ENCODE measurements at regions not wholly inside any gene's neighbourhood (a gene's known extent, or its start where the extent isn't known, plus 50 kb on each side); places are given as distances from the start of the nearest gene placed in this dataset.

GRCh38 chr2:16561676-16562075, 104.0 kb downstream of the CYRIA start:
- no peak for TF ChIP-seq EZH2 (IDR thresholded peaks at IDR 0.05; ENCODE audit: borderline replicate concordance, low read length)
- TF ChIP-seq, protein P1, sequence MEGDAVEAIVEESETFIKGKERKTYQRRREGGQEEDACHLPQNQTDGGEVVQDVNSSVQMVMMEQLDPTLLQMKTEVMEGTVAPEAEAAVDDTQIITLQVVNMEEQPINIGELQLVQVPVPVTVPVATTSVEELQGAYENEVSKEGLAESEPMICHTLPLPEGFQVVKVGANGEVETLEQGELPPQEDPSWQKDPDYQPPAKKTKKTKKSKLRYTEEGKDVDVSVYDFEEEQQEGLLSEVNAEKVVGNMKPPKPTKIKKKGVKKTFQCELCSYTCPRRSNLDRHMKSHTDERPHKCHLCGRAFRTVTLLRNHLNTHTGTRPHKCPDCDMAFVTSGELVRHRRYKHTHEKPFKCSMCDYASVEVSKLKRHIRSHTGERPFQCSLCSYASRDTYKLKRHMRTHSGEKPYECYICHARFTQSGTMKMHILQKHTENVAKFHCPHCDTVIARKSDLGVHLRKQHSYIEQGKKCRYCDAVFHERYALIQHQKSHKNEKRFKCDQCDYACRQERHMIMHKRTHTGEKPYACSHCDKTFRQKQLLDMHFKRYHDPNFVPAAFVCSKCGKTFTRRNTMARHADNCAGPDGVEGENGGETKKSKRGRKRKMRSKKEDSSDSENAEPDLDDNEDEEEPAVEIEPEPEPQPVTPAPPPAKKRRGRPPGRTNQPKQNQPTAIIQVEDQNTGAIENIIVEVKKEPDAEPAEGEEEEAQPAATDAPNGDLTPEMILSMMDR (IDR thresholded peaks at IDR 0.05; ENCODE audit: low read length) = no peak
